Adrenal gland (tissue), 9 donors: ENCODE measurements at regions not wholly inside any gene's neighbourhood (a gene's known extent, or its start where the extent isn't known, plus 50 kb on each side); places are given as distances from the start of the nearest gene placed in this dataset.
"Not testable (repeated sequence)": the region's sequence is repeated elsewhere in the genome, so short reads cannot be mapped to it uniquely, and the experiment has no call there.

Source experiments
- DNase-seq, 7 donors: peaks; one replicate each; pipeline ENCODE4 v3.0.0-alpha.2; 2019 to 2020
- H3K27ac ChIP-seq, 5 donors: fragments of 200-600 bp; sonication (generic) in 4 of 5; 1 replicate in 3 of 5; 2 replicates in 2 of 5; pipeline versions ENCODE4 v1.5.1 to v1.8.0; 2016 to 2020; ENCODE audit warnings: mild to moderate bottlenecking in 1 of 5
- H3K27me3 ChIP-seq: fragments of 200-600 bp; 2 replicates; pipeline ENCODE4 v1.8.0; 2021
- H3K36me3 ChIP-seq, 2 donors: fragments of 200-600 bp; replicated peaks in 1 of 2; 1 replicate in 1 of 2; 2 replicates in 1 of 2; pipeline versions ENCODE4 v1.5.1 to v1.8.0; 2018 to 2022
- H3K4me1 ChIP-seq, 2 donors: fragments of 200-600 bp; replicated peaks in 1 of 2; 1 replicate in 1 of 2; 2 replicates in 1 of 2; pipeline versions ENCODE4 v1.5.1 to v1.8.0; 2018 to 2021
- H3K4me3 ChIP-seq, 4 donors: fragments of 200-600 bp; sonication (generic) in 3 of 4; one replicate each; pipeline ENCODE4 v1.5.1; 2016 to 2018
- H3K9me3 ChIP-seq, 3 donors: fragments of 200-600 bp; sonication (generic) in 1 of 3; replicated peaks in 1 of 3; 1 replicate in 2 of 3; 2 replicates in 1 of 3; pipeline versions ENCODE4 v1.5.1 to v1.8.0; 2016 to 2021
- CTCF ChIP-seq, 6 experiments: fragments of 450-650 bp in 4 of 6; fragments of 200-600 bp in 2 of 6; sonication (generic) in 1 of 6; IDR thresholded peaks; 1 replicate in 5 of 6; 2 replicates in 1 of 6; pipeline versions ENCODE4 v1.5.1 to v1.8.0; 2016 to 2021; ENCODE audit warnings: antibody characterized with exemption in 6 of 6, mild to moderate bottlenecking in 2 of 6, moderate library complexity in 1 of 6
- POLR2A ChIP-seq, 2 donors: fragments of 450-650 bp; IDR thresholded peaks; one replicate each; pipeline ENCODE4 v1.6.1; 2017; ENCODE audit warnings: antibody characterized with exemption in 2 of 2, mild to moderate bottlenecking in 2 of 2, moderate library complexity in 1 of 2
- WGBS, 4 donors: extraction: QIAGEN DNeasy Blood & Tissue Kit in 2 of 4; methylation state at CpG; one replicate each; pipeline versions ENCODE4 v1.1.5 to v1.1.7; 2013 to 2017; 5-methylcytosine and 5-hydroxymethylcytosine counted together
- intact Hi-C, 2 donors: fragments of 100-400 bp; cut with DNase I; formaldehyde crosslinking; loops; one replicate each; pipeline versions ENCODE4 v1.14.1 to v1.15.0; 2022 to 2023
- donor health status: healthy with polysubstance abuse.
- donor health status: Bipolar disorder and iron deficiency.
- donor health status: DM: yes; HTN: yes; CAD: no.
- donor health status: DM: no; HTN: no; CAD: no.
- donor health status: DM: no; HTN: no; CAD: no.

- Histone ChIP-seq H3K4me3 (no peak overlapping the region), H3K27ac (no peak overlapping the region), H3K4me1 (no peaks in the 10 kb centered on the region), H3K27me3 (no peaks in the 10 kb centered on the region), H3K9me3 (no peaks in the 10 kb centered on the region), H3K36me3 (no peaks in the 10 kb centered on the region)
- DNase-seq = no peak
- no peak for TF ChIP-seq CTCF (IDR thresholded peaks at IDR 0.05)
- no peak for TF ChIP-seq POLR2A (IDR thresholded peaks at IDR 0.05)
- intact Hi-C loops = no loop called here
- 55 to 69% (median 61%) methylated on average over 1 of the region's 1 CpG for WGBS, 4 donors
Observed at GRCh38 chr1:196007763-196008162, 600.5 kb downstream of the KCNT2 start.

DNA sequence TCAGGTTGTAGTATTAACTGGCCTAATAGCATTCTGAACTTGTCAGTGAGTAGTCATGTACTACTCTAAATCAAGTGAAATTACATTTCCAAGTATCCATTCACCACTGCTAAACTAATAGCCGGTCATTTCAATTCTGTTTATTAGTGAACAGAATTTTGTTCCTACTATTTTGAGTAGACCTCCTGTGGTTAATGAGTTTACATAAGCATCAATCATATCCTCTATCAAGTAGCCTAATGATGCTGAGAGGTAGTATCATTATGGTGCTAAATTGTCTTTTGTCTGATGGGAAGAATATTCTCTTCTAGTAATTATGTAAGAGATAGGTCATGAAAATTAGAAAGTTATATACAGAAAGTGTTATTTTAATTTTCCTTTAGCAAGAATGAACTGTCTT, 602.8 kb downstream of the KCNT2 start:
- intact Hi-C loops = no loop called here
- Histone ChIP-seq H3K4me1 (no peaks in the 10 kb centered on the region), H3K36me3 (no peaks in the 10 kb centered on the region), H3K27ac (no peak overlapping the region), H3K4me3 (no peak overlapping the region), H3K27me3 (no peaks in the 10 kb centered on the region), H3K9me3 (no peaks in the 10 kb centered on the region)
- DNase-seq = no peak
- TF ChIP-seq CTCF (IDR thresholded peaks at IDR 0.05) (no peak), POLR2A (IDR thresholded peaks at IDR 0.05) (no peak)
- WGBS, 4 donors = 73 to 94% (median 87%) methylated on average over 1 of the region's 1 CpG

- 64 to 66% (median 65%) methylated on average over 5 of the region's 5 CpGs for WGBS, 4 donors
Observed at GRCh38 chr1:196004388-196004787, 603.9 kb downstream of the KCNT2 start.

DNA sequence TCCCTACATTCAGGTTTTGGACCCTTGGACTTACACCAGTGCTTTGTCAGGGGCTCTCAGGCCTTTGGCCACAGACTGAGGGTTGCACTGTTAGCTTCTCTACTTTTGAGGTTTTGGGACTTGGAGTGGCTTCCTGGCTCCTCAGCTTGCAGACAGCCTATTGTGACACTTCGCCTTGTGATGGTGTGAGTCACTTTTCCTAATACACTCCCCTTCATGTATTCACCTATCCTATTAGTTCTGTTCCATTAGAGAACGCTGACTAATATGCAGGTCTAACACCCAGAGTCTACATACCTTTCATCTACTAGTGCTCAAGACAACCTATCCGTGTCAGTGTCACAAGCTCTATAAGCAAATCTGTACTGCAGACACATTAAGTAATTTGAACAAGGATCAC, 605.3 kb downstream of the KCNT2 start:
- H3K4me3 ChIP-seq = no peak overlapping the region
- intact Hi-C loops = no loop called here
- H3K9me3 ChIP-seq = no peaks in the 10 kb centered on the region
- H3K4me1 ChIP-seq = no peaks in the 10 kb centered on the region
- H3K27me3 ChIP-seq = no peaks in the 10 kb centered on the region
- DNase-seq = no peak
- no peaks in the 10 kb centered on the region for H3K36me3 ChIP-seq
- no peak for TF ChIP-seq POLR2A (IDR thresholded peaks at IDR 0.05)
- no peak for TF ChIP-seq CTCF (IDR thresholded peaks at IDR 0.05)
- H3K27ac ChIP-seq = no peak overlapping the region
- 73 to 91% (median 79%) methylated on average over 3 of the region's 3 CpGs for WGBS, 4 donors

More at GRCh38 chr1:196004388-196004787, 603.9 kb downstream of the KCNT2 start:
- H3K27me3 ChIP-seq, H3K4me1 ChIP-seq, H3K4me3 ChIP-seq, H3K27ac ChIP-seq, H3K9me3 ChIP-seq, intact Hi-C loops, H3K36me3 ChIP-seq, DNase-seq: not testable (repeated sequence)

GRCh38 chr1:196002296-196002695, 605.9 kb downstream of the KCNT2 start:
- H3K27me3 ChIP-seq, DNase-seq, H3K4me1 ChIP-seq, H3K27ac ChIP-seq, H3K36me3 ChIP-seq, H3K9me3 ChIP-seq, H3K4me3 ChIP-seq, intact Hi-C loops: not testable (repeated sequence)
- WGBS, 4 donors = 74 to 85% (median 78%) methylated on average over 4 of the region's 4 CpGs
